T-helper 2 cell (primary cell): ENCODE measurements at regions not wholly inside any gene's neighbourhood (a gene's known extent, or its start where the extent isn't known, plus 50 kb on each side); places are given as distances from the start of the nearest gene placed in this dataset.

Experiments
- DNase-seq, 5 experiments: peaks; one replicate each; pipeline versions ENCODE4 v3.0.0 to v3.0.0-alpha.2; 2012 to 2022

GRCh38 chr14:97273540-97273939 lies 476.4 kb downstream of the VRK1 start:
- DNase-seq: peak in 1 of 5 experiments; percentile 13

GRCh38 chr14:97274626-97275025 lies 477.4 kb downstream of the VRK1 start:
- DNase-seq: no peak

- DNase-seq: no peak
Measured at GRCh38 chr14:97275276-97275675, 478.1 kb downstream of the VRK1 start.

- DNase-seq: peak in 1 of 5 experiments; percentile 41
Measured at GRCh38 chr14:97276573-97276972, 479.4 kb downstream of the VRK1 start.

- DNase-seq: no peak
Measured at GRCh38 chr14:97277711-97278110, 480.5 kb downstream of the VRK1 start.

GRCh38 chr14:97280526-97280925 lies 483.3 kb downstream of the VRK1 start:
- no peak for DNase-seq

- no peak for DNase-seq
Measured at GRCh38 chr14:97281741-97282140, 484.6 kb downstream of the VRK1 start.

- DNase-seq: no peak
Measured at GRCh38 chr14:97282210-97283004, 485.2 kb downstream of the VRK1 start.

GRCh38 chr14:97283005-97283403 lies 485.8 kb downstream of the VRK1 start:
- no peak for DNase-seq

- DNase-seq: no peak
Measured at GRCh38 chr14:97283426-97283825, 486.2 kb downstream of the VRK1 start.

GRCh38 chr14:97283841-97284240 lies 486.7 kb downstream of the VRK1 start:
- no peak for DNase-seq

- no peak for DNase-seq
Measured at GRCh38 chr14:97287956-97288355, 490.8 kb downstream of the VRK1 start.

GRCh38 chr14:97290065-97290464 lies 492.9 kb downstream of the VRK1 start:
- no peak for DNase-seq

GRCh38 chr14:97290977-97291376 lies 493.8 kb downstream of the VRK1 start:
- peak in 1 of 5 experiments; percentile 57 for DNase-seq

- no peak for DNase-seq
Measured at GRCh38 chr14:97293659-97294058, 496.5 kb downstream of the VRK1 start.

GRCh38 chr14:97295108-97295710 lies 498.0 kb downstream of the VRK1 start:
- no peak for DNase-seq

GRCh38 chr14:97296176-97296575 lies 499.0 kb downstream of the VRK1 start:
- no peak for DNase-seq

- DNase-seq: no peak
Measured at GRCh38 chr14:97297100-97297499, 499.9 kb downstream of the VRK1 start.

- no peak for DNase-seq
Measured at GRCh38 chr14:97298331-97298730, 501.1 kb downstream of the VRK1 start.

GRCh38 chr14:97298736-97299135 lies 501.6 kb downstream of the VRK1 start:
- DNase-seq: no peak

- DNase-seq: peak in 2 of 5 experiments; percentile 12 to 60
Measured at GRCh38 chr14:97299661-97300060, 502.5 kb downstream of the VRK1 start.

GRCh38 chr14:97301931-97302559 lies 504.9 kb downstream of the VRK1 start:
- peak in 1 of 5 experiments; percentile 51 for DNase-seq

- peak in 1 of 5 experiments; percentile 60 for DNase-seq
Measured at GRCh38 chr14:97306133-97306759, 509.1 kb downstream of the VRK1 start.
